ENCODE measurements at regions not wholly inside any gene's neighbourhood (a gene's known extent, or its start where the extent isn't known, plus 50 kb on each side); places are given as distances from the start of the nearest gene placed in this dataset.

DNA sequence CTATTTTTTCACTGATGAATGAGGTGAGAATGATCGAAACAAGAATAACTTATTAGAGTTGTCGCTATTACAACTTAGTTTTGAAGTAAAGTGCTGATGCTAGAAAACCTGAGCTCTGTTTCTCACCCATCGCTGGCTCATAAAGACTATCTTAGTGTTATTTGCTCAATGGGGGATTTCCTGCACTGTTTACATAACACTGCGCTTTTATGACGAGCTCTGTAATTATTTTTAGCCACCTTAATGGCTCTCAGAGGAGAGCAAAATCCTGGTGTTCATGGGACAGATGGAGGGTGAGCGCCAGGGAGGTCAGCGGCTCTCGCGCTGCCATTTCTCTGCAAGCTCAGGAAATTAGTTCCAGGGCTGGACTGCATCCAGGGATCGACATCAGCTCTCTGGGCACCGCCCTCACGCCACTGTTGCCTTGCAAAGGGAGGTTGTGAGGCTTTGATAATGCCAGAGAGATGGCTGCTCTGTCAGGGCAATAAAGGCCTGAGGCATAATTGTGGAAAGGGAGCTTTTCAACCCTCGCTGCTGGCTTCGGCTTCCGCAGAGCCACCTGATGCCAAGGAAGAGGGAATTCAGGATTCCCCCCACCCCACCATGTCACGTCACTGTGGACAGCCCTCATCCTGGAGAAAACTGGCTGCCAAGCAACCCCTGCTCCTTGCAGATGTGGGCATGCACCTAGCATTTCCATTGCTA lies 72.0 kb downstream of the DACT2 start:
- Histone ChIP-seq H3K4me1 (peaks cover 0 to 5% of the 10 kb centered on the region in 2 donors), H3K27me3 (no peaks in the 10 kb centered on the region), H3K36me3 (no peaks in the 10 kb centered on the region), H3K4me3 (no peak overlapping the region), H3K27ac (no peak overlapping the region), H3K9me3 (no peaks in the 10 kb centered on the region)
- in situ Hi-C loops (cut with MboI; ENCODE audit: low sequenced_read_pairs in 4 of 4) (no loop called here), intact Hi-C loops (cut with DNase I; ENCODE audit: low total_unique reads) (no loop called here)
- peak in 1 of 2 donors; percentile 17 for DNase-seq
- ATAC-seq, result no peak
- TF ChIP-seq POLR2A (IDR thresholded peaks at IDR 0.05), result no peak
- TF ChIP-seq, protein P1, sequence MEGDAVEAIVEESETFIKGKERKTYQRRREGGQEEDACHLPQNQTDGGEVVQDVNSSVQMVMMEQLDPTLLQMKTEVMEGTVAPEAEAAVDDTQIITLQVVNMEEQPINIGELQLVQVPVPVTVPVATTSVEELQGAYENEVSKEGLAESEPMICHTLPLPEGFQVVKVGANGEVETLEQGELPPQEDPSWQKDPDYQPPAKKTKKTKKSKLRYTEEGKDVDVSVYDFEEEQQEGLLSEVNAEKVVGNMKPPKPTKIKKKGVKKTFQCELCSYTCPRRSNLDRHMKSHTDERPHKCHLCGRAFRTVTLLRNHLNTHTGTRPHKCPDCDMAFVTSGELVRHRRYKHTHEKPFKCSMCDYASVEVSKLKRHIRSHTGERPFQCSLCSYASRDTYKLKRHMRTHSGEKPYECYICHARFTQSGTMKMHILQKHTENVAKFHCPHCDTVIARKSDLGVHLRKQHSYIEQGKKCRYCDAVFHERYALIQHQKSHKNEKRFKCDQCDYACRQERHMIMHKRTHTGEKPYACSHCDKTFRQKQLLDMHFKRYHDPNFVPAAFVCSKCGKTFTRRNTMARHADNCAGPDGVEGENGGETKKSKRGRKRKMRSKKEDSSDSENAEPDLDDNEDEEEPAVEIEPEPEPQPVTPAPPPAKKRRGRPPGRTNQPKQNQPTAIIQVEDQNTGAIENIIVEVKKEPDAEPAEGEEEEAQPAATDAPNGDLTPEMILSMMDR (IDR thresholded peaks at IDR 0.05 in 4 of 5, conservative IDR thresholded peaks at IDR 0.05 in 1 of 5), result no peak

GRCh38 chr6:168244961-168245551 lies 74.5 kb downstream of the DACT2 start:
- H3K27ac ChIP-seq, result no peak overlapping the region
- TF ChIP-seq, protein P1 (IDR thresholded peaks at IDR 0.05 in 4 of 5, conservative IDR thresholded peaks at IDR 0.05 in 1 of 5), result no peak
- TF ChIP-seq POLR2A (IDR thresholded peaks at IDR 0.05), result no peak
- no peaks in the 10 kb centered on the region for H3K36me3 ChIP-seq
- intact Hi-C loops (cut with DNase I; ENCODE audit: low total_unique reads), result no loop called here
- H3K9me3 ChIP-seq, result no peaks in the 10 kb centered on the region
- ATAC-seq, result no peak
- DNase-seq, result no peak
- no peaks in the 10 kb centered on the region for H3K27me3 ChIP-seq
- H3K4me1 ChIP-seq, result peaks cover 0 to 5% of the 10 kb centered on the region in 2 donors
- no peak overlapping the region for H3K4me3 ChIP-seq
- in situ Hi-C loops (cut with MboI; ENCODE audit: low sequenced_read_pairs in 4 of 4), result no loop called here

DNA sequence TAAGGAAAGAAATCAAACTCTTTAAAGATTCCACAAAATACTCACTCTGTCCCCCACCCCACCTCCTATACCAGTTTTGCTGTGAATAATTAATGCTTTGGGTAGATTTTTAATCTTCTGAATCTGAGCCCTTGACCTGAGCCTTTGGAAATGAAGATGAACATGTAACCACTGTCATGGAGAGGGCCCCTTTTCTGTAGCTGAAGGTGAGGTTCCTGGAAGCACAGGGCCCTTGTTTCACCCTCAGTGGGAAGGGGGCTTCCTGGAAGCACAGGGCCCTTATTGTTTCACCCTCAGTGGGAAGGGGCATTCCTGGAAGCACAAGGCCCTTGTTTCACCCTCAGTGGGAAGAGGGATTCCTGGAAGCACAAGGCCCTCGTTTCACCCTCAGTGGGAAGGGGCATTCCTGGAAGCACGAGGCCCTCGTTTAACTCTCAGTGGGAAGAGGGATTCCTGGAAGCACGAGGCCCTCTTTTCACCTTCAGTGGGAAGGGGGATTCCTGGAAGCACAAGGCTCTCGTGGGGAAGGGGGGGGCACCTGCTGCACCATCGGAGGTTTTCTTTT lies 75.7 kb downstream of the DACT2 start:
- Histone ChIP-seq H3K9me3 (no peaks in the 10 kb centered on the region), H3K27me3 (no peaks in the 10 kb centered on the region), H3K4me3 (no peak overlapping the region), H3K27ac (no peak overlapping the region), H3K4me1 (peaks cover 0 to 5% of the 10 kb centered on the region in 2 donors), H3K36me3 (no peaks in the 10 kb centered on the region)
- TF ChIP-seq POLR2A (IDR thresholded peaks at IDR 0.05), result no peak
- TF ChIP-seq, protein P1 (IDR thresholded peaks at IDR 0.05 in 4 of 5, conservative IDR thresholded peaks at IDR 0.05 in 1 of 5), result no peak
- no peak for ATAC-seq
- in situ Hi-C loops (cut with MboI; ENCODE audit: low sequenced_read_pairs in 4 of 4), result no loop called here
- DNase-seq, result no peak
- intact Hi-C loops (cut with DNase I; ENCODE audit: low total_unique reads), result no loop called here

GRCh38 chr6:168242940-168243225 lies 76.7 kb downstream of the DACT2 start:
- in situ Hi-C loops (cut with MboI; ENCODE audit: low sequenced_read_pairs in 4 of 4) (no loop called here), intact Hi-C loops (cut with DNase I; ENCODE audit: low total_unique reads) (no loop called here)
- no peak for DNase-seq
- no peaks in the 10 kb centered on the region for H3K9me3 ChIP-seq
- peaks cover 0 to 5% of the 10 kb centered on the region in 2 donors for H3K4me1 ChIP-seq
- H3K36me3 ChIP-seq, result no peaks in the 10 kb centered on the region
- no peak overlapping the region for H3K4me3 ChIP-seq
- no peak overlapping the region for H3K27ac ChIP-seq
- no peak for ATAC-seq
- TF ChIP-seq, protein P1 (IDR thresholded peaks at IDR 0.05 in 4 of 5, conservative IDR thresholded peaks at IDR 0.05 in 1 of 5), result no peak
- no peak for TF ChIP-seq POLR2A (IDR thresholded peaks at IDR 0.05)
- H3K27me3 ChIP-seq, result no peaks in the 10 kb centered on the region

All from gastrocnemius medialis (tissue), 4 donors.